Fibroblast of mammary gland (primary cell): ENCODE measurements at regions not wholly inside any gene's neighbourhood (a gene's known extent, or its start where the extent isn't known, plus 50 kb on each side); places are given as distances from the start of the nearest gene placed in this dataset.

Source experiments
- DNase-seq: peaks from one replicate; pipeline ENCODE4 v3.0.0-alpha.2; 2010; ENCODE audit warnings: low read depth
- H3K4me3 ChIP-seq: 2 replicates; pipeline ENCODE4 v1.5.1; 2011; ENCODE audit warnings: low read depth, mild to moderate bottlenecking, low read length, moderate library complexity; ENCODE audit not compliant: control insufficient read depth
- TF ChIP-seq, protein P1 (sequence below): conservative IDR thresholded peaks from 2 replicates; pipeline ENCODE4 v1.5.1; 2011; ENCODE audit warnings: low read depth, low read length, inconsistent platforms; ENCODE audit not compliant: control insufficient read depth, insufficient read depth

DNA sequence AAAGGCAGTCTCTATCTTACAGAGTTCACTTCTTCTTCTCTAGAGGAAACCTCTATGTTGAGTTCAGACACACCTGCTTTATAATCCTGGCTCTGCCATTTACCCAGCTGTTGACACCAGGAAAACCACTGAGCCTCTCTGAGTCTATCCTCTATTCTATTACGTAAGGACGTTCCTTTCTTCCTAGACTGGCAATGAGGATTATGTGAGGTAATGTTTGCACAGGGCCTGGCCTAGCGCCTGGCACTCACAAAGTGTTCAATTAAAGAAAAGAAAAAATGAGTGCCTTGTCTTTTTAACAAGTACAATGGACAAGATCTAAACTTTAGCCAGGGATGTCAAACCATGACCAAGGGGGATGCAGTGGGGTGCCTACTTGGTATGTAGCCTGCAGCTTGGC lies 641.9 kb upstream of the TBX3 start:
- H3K4me3 ChIP-seq, result no peak overlapping the region
- TF ChIP-seq, protein P1, sequence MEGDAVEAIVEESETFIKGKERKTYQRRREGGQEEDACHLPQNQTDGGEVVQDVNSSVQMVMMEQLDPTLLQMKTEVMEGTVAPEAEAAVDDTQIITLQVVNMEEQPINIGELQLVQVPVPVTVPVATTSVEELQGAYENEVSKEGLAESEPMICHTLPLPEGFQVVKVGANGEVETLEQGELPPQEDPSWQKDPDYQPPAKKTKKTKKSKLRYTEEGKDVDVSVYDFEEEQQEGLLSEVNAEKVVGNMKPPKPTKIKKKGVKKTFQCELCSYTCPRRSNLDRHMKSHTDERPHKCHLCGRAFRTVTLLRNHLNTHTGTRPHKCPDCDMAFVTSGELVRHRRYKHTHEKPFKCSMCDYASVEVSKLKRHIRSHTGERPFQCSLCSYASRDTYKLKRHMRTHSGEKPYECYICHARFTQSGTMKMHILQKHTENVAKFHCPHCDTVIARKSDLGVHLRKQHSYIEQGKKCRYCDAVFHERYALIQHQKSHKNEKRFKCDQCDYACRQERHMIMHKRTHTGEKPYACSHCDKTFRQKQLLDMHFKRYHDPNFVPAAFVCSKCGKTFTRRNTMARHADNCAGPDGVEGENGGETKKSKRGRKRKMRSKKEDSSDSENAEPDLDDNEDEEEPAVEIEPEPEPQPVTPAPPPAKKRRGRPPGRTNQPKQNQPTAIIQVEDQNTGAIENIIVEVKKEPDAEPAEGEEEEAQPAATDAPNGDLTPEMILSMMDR, result no peak
- peak; percentile 27 for DNase-seq

DNA sequence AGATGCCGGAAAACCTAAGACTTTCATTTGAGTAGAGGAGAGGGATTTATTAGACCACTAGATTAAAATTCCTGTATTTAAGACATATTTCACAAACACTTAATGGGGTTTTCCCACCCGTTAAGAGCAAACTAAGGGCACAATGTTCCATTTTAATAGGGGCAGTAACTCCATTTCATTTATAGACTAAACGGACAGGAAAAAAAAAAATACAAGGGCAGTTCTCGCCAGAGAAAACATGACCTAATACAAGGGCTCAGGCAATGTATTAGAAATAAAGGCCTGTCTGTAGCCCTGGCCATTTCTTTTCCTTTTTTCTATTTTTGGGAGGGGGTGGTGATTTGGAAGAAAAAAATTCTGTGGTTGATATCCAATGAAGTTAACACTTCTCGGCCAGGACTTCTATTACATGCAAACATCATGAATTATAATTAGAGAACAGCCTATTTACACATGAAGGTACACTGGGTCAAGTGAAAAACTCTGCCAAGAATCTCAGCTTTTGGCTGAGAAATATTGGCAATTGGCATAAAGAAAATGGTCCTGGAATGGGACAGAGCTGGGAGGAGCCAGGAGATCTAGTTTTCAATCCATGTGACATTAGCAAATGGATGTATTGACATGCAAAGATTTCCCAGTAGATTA lies 641.1 kb upstream of the TBX3 start:
- DNase-seq, result peak; percentile 21
- TF ChIP-seq, protein P1, result no peak
- H3K4me3 ChIP-seq, result no peak overlapping the region

DNA sequence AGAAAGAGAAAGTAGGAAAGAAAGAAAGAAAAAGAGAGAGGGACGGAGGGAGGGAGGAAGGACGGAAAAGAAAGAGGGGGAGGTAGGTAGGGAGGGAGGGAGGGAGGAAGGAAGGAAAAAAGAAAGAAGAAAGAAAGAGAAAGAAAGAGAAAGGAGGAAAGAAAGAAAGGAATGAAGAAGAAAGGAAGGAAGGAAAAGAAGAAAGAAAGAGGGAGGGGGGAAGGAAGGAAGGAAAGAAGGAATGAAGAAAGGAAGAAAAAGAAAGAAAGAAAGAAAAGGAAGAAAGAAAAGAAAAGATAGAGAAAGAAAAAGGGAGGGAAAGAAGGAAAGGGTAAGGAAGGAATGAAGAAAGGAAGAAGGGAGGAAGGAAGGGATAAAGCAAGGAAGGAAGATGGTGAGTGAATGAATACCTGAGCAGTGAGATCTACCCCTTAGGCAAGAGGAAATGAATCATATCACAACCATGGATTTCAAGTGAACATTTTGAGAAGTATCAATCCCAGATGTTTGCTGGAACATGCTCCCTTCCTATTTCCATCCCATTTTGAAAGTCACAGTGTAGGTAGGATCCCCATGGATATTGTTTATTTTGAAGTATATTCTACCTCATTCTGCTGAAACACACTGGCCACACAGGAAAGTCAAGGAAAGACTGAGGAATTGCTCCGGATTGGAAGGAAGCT lies 639.4 kb upstream of the TBX3 start:
- H3K4me3 ChIP-seq, result no peak overlapping the region
- TF ChIP-seq, protein P1, result no peak
- peak; percentile 92 for DNase-seq

DNA sequence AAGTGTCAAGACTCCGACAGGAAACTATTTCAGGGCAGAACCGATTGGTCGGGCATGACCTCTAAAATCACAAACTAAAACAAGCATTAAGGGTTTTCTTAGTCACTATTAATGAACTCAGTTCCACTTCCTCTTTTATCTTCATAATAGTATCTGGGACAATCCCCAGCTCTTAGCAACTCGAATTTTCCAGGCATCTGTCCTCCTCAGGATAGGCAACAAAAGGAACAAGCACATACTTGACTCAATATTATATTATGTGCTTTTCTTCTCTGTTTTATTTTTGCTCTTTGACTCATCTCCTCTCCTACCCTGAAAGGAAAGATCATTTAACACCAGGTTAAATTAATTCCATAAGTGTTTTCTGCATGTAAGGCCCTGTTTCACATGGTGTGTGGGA lies 638.3 kb upstream of the TBX3 start:
- no peak overlapping the region for H3K4me3 ChIP-seq
- peak; percentile 93 for DNase-seq
- TF ChIP-seq, protein P1, result no peak

DNA sequence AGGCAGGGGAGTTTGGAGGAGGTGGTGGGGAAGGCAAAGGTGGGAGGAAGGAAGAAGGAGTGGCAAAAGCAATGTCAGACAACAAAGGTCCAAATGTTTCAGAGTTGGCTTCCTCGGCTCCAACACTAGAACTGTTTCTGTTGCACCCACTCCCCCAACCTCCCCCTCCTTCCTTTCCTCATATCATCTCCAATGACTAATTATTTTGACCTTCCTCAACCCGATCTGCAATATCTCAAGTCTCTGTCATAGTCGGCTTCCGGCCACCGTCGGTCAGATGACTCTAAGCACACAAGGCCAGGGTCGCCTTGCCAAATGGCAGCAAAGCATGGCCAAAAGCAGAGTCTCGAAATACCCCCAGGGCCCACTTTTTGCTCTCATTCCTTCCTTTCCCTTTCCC lies 637.0 kb upstream of the TBX3 start:
- H3K4me3 ChIP-seq, result no peak overlapping the region
- TF ChIP-seq, protein P1, result no peak
- no peak for DNase-seq

DNA sequence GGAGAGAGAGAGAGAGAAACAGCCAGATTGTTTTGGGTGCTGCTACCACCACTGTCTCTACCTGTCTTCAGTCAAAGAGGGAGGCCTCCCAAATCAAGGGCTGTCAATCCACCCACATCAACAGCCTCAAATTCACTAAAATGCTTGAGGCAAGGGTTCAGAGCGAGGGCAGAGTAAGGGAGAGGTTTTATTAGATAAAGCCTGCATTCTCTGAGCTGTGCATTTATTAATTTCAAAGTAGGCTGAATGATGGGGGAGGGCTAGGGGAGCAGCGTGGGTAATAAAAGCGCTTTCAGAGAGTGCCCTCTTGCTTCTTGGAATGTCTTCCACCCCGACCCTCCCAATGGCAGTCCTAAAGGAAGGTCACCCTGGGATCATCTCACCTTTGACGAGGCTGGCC lies 636.5 kb upstream of the TBX3 start:
- DNase-seq, result no peak
- no peak overlapping the region for H3K4me3 ChIP-seq
- TF ChIP-seq, protein P1, result no peak

DNA sequence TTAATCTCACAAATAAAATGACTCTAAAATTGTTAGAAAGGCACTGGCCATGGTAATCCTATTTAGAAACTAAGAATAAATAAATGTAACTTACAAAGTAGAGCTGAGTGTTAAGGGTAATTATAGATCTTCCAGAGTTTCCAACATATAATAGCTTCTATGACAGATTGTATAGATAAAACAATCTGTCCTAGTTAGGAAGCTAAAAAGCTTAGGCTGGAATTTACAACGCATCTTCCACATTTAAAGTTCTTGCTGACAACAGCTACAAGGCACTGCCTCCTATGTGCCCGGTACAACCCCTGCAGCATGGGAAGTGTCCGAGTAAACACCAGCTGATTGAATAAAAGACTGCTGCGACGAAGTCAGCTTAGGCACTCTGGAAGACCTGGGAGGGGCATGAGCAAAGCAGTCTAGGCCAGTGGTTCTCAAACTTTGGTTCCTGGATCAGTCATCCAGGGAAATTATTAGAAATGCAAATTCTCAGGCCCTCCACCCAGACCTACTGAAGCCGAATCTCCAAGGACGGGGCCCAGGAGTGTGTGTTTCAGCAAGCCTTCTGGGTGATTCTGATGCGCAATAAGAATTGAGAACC lies 635.6 kb upstream of the TBX3 start:
- no peak overlapping the region for H3K4me3 ChIP-seq
- TF ChIP-seq, protein P1, result no peak
- no peak for DNase-seq
